Activated CD8-positive, alpha-beta memory T cell treated with anti-CD3 and anti-CD28 coated beads, Interleukin-2, amount 10 ng/mL, durations not matched to agents 7 days and 5 days (primary cell): ENCODE measurements at regions not wholly inside any gene's neighbourhood (a gene's known extent, or its start where the extent isn't known, plus 50 kb on each side); places are given as distances from the start of the nearest gene placed in this dataset.
"Not testable (repeated sequence)": the region's sequence is repeated elsewhere in the genome, so short reads cannot be mapped to it uniquely, and the experiment has no call there.

ENCODE experiments used
- ATAC-seq: fragments of 150-1000 bp; cut with Tn5 transposase; one replicate; pipeline ENCODE4 v1.10.0; 2021; ENCODE audit warnings: moderate library complexity
- CTCF ChIA-PET: fragments of 350-600 bp; sonication (Branson Sonifier 250); formaldehyde crosslinking; loops from one replicate; lab custom pipeline; 2021; ENCODE audit warnings: antibody characterized with exemption; lab: Charles Lee
- DNase-seq: peaks from one replicate; pipeline ENCODE4 v3.0.0-alpha.2; 2020
- H3K27ac Mint-ChIP-seq: one replicate; pipeline ENCODE4 v1.8.0; 2021; ENCODE audit warnings: mild to moderate bottlenecking, mixed read lengths
- H3K27me3 Mint-ChIP-seq: one replicate; pipeline ENCODE4 v1.8.0; 2021; ENCODE audit warnings: mixed read lengths
- H3K36me3 Mint-ChIP-seq: one replicate; pipeline ENCODE4 v1.8.0; 2021; ENCODE audit warnings: mild to moderate bottlenecking, mixed read lengths
- H3K4me1 Mint-ChIP-seq: one replicate; pipeline ENCODE4 v1.8.0; 2021; ENCODE audit warnings: mixed read lengths
- H3K4me3 Mint-ChIP-seq: one replicate; pipeline ENCODE4 v1.8.0; 2021; ENCODE audit warnings: mild to moderate bottlenecking, moderate library complexity, mixed read lengths
- H3K9me3 Mint-ChIP-seq: one replicate; pipeline ENCODE4 v1.8.0; 2022; ENCODE audit warnings: low read depth, mixed read lengths

DNA sequence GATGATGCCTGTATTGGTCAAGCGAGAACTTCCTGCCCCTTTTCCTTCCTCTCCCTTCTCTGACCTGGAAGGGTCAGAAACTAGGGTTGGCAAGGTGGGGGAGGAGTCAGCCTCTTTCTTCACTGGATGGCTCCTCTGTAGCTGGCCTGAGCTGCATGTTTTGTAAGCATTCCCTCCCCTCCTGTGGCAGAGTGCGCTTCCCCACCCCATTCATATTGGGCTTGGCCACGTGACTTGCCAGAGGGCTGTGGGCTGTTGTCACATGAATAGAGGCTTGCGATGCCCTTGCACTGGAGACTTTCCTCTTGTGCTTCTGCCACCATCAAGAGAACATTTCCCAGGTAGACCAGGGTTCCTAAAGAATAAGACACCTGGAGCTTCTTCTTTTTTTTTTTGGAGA is 111.3 kb upstream of the PODXL start:
- CTCF ChIA-PET, result interaction anchor here (0.8 kb wide), 1 partner anchor 22 kb away, joined by 3 read pairs; no protein-coding TSS in a partner anchor
- ATAC-seq, result no peak
- Mint-ChIP-seq H3K4me1 (no peaks in the 10 kb centered on the region), H3K9me3 (no peaks in the 10 kb centered on the region), H3K36me3 (no peaks in the 10 kb centered on the region), H3K27ac (no peak overlapping the region), H3K27me3 (peaks cover 21% of the 10 kb centered on the region), H3K4me3 (no peak overlapping the region)
- no peak for DNase-seq

DNA sequence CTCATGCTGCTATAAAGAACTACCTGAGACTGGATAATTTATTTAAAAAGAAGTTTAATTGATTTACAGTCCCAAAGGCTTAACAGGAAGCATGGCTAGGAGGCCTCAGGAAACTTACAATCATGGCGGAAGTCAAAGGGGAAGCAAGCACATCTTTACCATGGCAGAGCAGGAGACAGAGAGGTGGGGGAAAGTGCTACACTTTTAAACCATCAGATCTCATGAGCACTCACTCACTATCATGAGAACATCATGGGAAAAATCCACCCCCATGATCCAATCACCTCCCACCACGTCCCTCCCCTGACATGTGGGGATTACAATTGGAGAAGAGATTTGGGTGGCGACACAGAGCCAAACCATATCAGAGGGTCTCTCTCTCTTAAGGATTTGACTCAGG is 108.6 kb upstream of the PODXL start:
- Mint-ChIP-seq H3K36me3 (no peaks in the 10 kb centered on the region), H3K9me3 (no peaks in the 10 kb centered on the region), H3K27me3 (peaks cover 4% of the 10 kb centered on the region), H3K4me1 (no peaks in the 10 kb centered on the region), H3K4me3 (no peak overlapping the region), H3K27ac (no peak overlapping the region)
- CTCF ChIA-PET, result interaction anchor here (0.6 to 1.0 kb wide), 2 partner anchors 10 to 118 kb away, joined by 3 to 4 read pairs; no protein-coding TSS in a partner anchor
- ATAC-seq (no peak), DNase-seq (no peak)

DNA sequence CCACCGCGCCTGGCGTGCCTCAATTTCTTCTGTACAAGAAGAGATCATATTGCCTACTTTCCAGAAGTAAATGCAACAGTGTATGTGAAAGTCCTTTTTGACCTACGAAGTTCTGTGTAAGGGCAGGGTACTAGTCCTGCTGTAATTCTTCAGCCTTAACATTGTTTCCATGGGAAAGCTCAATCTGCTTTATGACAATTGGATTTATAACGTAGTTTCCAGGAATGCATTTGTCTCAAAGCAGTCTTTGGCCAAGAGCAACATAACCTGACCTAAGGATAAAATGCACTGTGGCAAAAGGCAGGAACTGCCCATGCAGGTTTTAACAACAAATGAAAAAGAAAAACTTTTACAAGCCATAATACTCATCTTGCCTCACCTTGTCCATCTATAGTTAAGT is 108.1 kb upstream of the PODXL start:
- no peaks in the 10 kb centered on the region for H3K9me3 Mint-ChIP-seq
- CTCF ChIA-PET, result interaction anchor here (0.6 kb wide), 1 partner anchor 169 kb away, joined by 3 read pairs; no protein-coding TSS in a partner anchor
- H3K27ac Mint-ChIP-seq, result no peak overlapping the region
- H3K27me3 Mint-ChIP-seq, result peaks cover 4% of the 10 kb centered on the region
- H3K4me3 Mint-ChIP-seq, result no peak overlapping the region
- ATAC-seq (no peak), DNase-seq (no peak)
- no peaks in the 10 kb centered on the region for H3K4me1 Mint-ChIP-seq
- no peaks in the 10 kb centered on the region for H3K36me3 Mint-ChIP-seq

DNA sequence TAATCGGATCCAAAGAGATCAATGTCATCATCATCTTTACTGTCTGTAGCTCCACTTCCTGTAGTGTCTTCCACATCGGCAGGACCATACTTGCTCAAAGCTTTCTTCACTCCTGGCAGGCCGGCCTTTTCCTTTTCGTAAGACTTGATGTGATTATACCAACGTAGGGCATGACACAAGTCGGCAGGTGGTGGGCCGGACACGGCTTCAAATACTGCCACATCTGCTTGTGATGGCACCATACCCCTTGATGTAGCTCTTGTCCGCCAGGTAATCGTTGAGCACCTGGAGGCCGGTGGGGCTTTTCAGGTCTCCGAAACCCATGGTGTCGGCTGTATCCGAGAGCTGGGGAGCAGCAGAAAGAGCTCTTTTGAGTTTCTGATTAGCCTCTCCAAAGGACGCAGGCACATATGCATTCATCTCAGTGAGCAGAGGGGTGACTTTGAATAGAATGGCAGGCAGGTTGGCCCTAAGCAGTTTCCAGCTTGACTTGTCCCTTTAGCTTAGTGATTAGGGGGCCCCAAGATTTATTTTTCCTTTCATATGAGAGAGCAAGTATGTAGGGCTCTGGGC is 106.0 kb upstream of the PODXL start:
- H3K36me3 Mint-ChIP-seq, ATAC-seq, H3K4me3 Mint-ChIP-seq, H3K27ac Mint-ChIP-seq, H3K9me3 Mint-ChIP-seq, H3K4me1 Mint-ChIP-seq, DNase-seq, H3K27me3 Mint-ChIP-seq: not testable (repeated sequence)
- CTCF ChIA-PET, result interaction anchor here (0.8 kb wide), 1 partner anchor 116 kb away, joined by 3 read pairs; no protein-coding TSS in a partner anchor

DNA sequence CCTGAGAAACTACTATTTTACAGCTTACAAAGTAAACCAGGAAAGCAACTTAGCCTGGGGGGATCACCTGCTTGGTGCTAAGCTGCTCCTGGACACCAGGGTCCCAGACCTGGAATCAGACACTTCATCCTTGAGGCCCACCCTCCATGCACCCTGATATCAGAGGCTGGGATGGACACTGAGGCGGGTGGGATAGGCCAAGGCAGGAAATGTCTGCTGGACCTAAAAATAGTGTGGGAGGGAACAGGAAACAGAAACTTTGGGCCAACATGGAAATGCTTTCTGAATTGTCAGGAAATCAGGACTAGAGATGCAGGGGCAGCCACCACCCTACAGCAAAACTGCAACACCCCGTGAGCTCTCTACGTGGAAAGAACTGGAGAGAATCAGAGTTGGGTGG is 101.5 kb upstream of the PODXL start:
- CTCF ChIA-PET, result interaction anchor here (4.1 kb wide), 1 partner anchor 149 kb away, joined by 39 read pairs; no protein-coding TSS in a partner anchor
- H3K4me3 Mint-ChIP-seq, result no peak overlapping the region
- DNase-seq (no peak), ATAC-seq (no peak)
- H3K9me3 Mint-ChIP-seq, result peaks cover 5% of the 10 kb centered on the region
- H3K4me1 Mint-ChIP-seq, result no peaks in the 10 kb centered on the region
- no peaks in the 10 kb centered on the region for H3K36me3 Mint-ChIP-seq
- H3K27me3 Mint-ChIP-seq, result peaks cover 6% of the 10 kb centered on the region
- no peak overlapping the region for H3K27ac Mint-ChIP-seq

DNA sequence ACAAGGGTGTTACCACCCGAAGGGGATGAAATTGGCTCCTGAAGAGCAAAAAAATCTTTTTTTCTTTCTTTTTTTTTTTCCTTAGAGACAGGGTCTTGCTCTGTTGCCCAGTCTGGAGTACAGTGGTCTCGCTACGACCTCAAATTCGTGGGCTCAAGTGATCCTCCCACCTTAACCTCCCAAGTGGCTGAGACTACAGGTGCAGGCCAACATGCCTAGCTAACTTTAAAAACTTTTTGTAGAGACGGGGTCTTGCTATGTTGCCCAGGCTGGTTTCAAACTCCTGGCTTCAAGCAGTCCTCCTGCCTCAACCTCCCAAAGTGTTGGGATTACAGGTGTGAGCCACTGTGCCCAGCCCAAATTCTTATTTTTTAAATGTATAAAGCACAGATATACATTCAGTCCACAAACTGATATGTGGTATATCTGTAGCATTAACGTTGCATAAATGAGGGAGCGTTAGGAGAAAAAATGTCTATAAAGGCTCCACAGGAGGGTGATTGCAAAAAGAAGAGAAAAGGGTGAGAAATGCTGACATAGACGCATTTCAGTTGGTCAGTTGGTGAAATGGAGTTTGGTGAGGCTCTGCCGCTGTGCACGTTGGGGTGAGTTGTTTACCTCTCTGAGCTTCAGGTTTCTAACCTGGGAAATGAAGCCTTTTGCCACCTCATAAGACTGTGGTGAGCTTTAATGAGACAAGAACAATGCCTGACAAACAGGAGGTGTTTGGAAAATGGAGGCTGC is 100.7 kb upstream of the PODXL start:
- Mint-ChIP-seq H3K27ac (no peak overlapping the region), H3K9me3 (peaks cover 5% of the 10 kb centered on the region), H3K27me3 (peaks cover 6% of the 10 kb centered on the region), H3K36me3 (no peaks in the 10 kb centered on the region), H3K4me1 (no peaks in the 10 kb centered on the region), H3K4me3 (no peak overlapping the region)
- no peak for ATAC-seq
- CTCF ChIA-PET, result interaction anchor here (4.1 kb wide), 1 partner anchor 149 kb away, joined by 39 read pairs; no protein-coding TSS in a partner anchor
- DNase-seq, result no peak

DNA sequence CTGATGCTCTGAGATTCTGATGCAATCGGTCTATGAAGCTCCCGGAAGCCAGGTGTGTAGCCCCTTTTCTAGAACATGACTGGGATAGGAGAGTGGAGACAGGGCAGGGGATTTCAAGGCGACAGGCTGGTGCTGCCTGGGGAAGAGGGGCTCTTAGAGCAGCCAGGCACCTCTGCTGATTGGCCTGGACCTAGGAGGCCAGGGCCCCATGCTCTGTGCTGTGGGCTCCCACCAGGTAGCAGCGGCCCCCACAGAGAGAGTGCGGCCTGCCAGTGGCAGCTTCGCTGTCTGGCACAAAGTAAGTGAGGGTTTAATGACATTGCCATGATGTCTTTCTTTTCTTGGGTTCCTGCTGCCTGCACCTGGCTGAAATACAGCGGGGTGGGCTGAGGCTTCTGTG is 99.4 kb upstream of the PODXL start:
- Mint-ChIP-seq H3K27me3 (peaks cover 6% of the 10 kb centered on the region), H3K4me3 (no peak overlapping the region), H3K36me3 (no peaks in the 10 kb centered on the region), H3K27ac (no peak overlapping the region), H3K9me3 (peaks cover 5% of the 10 kb centered on the region), H3K4me1 (no peaks in the 10 kb centered on the region)
- ATAC-seq (no peak), DNase-seq (no peak)
- CTCF ChIA-PET, result interaction anchor here (0.8 to 4.1 kb wide), 4 partner anchors 36 to 147 kb away, joined by 3 to 39 read pairs (median 11); no protein-coding TSS in a partner anchor

DNA sequence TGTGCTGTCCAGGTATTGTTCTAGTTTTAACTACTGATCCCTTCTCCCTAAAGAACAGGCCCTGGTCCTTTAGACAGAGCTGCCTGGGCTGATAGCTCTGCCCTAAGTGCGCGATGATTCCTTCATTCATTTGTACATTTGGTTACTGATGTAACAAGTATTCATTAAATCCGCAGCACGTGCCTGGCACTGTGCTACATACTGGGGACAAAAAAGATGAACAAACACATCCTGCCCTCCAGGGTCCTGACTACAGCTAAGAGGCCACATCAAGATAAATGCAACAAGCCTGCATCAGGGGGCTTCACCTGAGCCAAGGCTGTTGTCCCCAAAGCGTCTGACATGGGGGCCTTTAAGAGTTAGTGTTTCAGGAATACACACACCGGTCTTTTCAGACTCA is 99.0 kb upstream of the PODXL start:
- H3K36me3 Mint-ChIP-seq, result no peaks in the 10 kb centered on the region
- H3K4me3 Mint-ChIP-seq, result no peak overlapping the region
- no peak overlapping the region for H3K27ac Mint-ChIP-seq
- CTCF ChIA-PET, result interaction anchor here (0.8 to 4.1 kb wide), 11 partner anchors 10 to 758 kb away, joined by 3 to 39 read pairs (median 4); no protein-coding TSS in a partner anchor
- no peaks in the 10 kb centered on the region for H3K4me1 Mint-ChIP-seq
- DNase-seq, result no peak
- H3K27me3 Mint-ChIP-seq, result peaks cover 6% of the 10 kb centered on the region
- peaks cover 5% of the 10 kb centered on the region for H3K9me3 Mint-ChIP-seq
- no peak for ATAC-seq

DNA sequence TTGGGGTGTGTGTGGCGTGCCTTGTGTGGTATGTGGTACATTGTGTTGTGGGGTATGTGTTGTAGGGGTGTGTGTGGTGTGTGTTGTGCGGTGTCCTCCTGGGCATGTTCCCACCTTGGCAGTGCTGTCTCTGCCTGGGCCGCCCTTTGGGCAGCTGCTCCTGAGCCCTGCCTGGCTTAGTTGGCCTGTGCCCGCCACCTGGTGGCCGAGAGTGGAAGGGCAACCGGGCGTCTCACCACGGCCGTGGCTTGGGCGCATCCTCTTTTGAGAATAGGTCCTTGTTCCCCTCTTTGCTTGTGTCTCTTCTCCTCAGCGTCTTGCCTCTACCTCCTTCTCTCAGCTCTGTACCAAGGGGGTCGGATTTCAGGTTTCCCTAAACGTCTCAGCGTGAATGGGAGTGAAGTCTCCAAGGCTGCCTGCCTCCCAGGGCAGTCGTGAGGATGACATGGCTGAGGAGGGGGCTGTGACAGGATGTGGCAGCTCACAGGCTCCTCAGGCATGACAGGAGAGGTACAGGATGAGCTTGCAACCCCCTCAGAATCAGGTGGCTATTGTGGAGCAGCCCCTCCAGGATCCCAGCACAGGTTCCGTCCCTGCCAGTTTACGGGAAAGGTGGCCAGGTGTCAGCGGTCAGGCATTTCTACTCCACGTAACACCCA is 98.4 kb upstream of the PODXL start:
- Mint-ChIP-seq H3K27ac (no peak overlapping the region), H3K27me3 (peaks cover 6% of the 10 kb centered on the region), H3K9me3 (peaks cover 5% of the 10 kb centered on the region), H3K36me3 (no peaks in the 10 kb centered on the region), H3K4me3 (no peak overlapping the region), H3K4me1 (no peaks in the 10 kb centered on the region)
- CTCF ChIA-PET, result interaction anchor here (0.7 to 4.1 kb wide), 19 partner anchors 10 to 757 kb away, joined by 3 to 39 read pairs (median 4); no protein-coding TSS in a partner anchor
- peak; percentile 96 for ATAC-seq
- peak; percentile 89 for DNase-seq

DNA sequence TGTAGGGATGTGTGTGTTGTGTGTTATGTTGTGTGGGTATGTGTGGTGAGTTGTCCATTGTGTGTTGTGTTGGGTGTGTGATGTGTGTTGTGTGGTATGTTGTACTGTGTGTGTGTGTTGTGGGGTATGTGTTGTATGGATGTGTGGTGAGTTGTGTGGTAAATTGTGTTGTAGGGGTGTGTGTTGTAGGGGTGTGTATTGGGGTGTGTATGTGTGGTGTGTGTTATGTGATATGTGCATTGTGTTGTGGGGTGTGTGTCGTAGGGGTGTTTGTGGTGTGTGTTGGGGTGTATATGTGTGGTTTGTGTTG is 97.8 kb upstream of the PODXL start:
- no peaks in the 10 kb centered on the region for H3K36me3 Mint-ChIP-seq
- no peak overlapping the region for H3K27ac Mint-ChIP-seq
- no peaks in the 10 kb centered on the region for H3K4me1 Mint-ChIP-seq
- peaks cover 5% of the 10 kb centered on the region for H3K9me3 Mint-ChIP-seq
- H3K27me3 Mint-ChIP-seq, result peaks cover 6% of the 10 kb centered on the region
- ATAC-seq (no peak), DNase-seq (no peak)
- no peak overlapping the region for H3K4me3 Mint-ChIP-seq
- CTCF ChIA-PET, result interaction anchor here (0.7 to 4.1 kb wide), 16 partner anchors 9 to 150 kb away, joined by 3 to 39 read pairs (median 4); no protein-coding TSS in a partner anchor

DNA sequence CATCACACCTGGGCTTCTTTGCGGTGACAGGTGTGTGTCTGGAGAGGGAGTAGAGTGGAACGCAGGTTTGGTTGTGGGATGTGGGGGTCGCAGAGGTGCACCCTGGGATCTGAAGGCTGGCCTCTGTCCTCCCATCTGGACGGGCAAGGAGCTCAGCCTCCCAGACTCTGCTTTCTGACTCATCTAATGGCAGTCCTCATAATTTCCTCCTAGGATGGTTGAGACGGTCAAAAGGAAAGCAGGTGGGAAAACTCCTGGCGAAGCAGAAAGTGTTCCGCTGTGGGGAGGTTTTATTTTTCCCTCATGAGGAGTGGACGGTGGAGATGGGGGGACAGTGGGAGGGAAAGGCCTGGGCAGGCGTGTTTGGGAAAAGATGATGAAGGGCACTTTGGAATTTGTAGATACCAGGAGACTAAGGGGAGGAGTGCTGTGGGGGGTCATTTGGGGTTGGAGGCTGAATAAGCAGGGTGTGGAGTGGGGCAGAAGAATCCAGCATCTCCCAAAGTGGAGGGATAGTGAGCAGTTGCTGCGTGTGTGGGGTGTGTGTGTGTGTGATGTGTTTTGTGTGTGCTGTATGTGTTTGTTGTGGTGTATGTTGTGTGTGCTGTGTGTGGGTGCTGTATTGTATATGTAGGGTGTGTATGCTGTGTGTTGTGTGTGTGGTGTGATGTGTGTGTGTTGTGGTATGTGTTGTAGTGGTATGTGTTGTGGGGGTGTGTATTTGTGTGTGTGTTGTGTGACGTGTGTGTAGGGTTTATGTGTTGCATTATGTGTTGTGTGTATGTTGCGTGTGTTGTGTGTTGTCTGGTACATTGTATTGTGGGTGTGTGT is 97.2 kb upstream of the PODXL start:
- H3K4me3 Mint-ChIP-seq, result no peak overlapping the region
- CTCF ChIA-PET, result interaction anchor here (1.0 to 4.1 kb wide), 5 partner anchors 103 to 145 kb away, joined by 4 to 39 read pairs (median 5); no protein-coding TSS in a partner anchor
- DNase-seq, result no peak
- ATAC-seq, result no peak
- peaks cover 5% of the 10 kb centered on the region for H3K9me3 Mint-ChIP-seq
- H3K36me3 Mint-ChIP-seq, result no peaks in the 10 kb centered on the region
- H3K27me3 Mint-ChIP-seq, result peaks cover 8% of the 10 kb centered on the region
- no peak overlapping the region for H3K27ac Mint-ChIP-seq
- H3K4me1 Mint-ChIP-seq, result no peaks in the 10 kb centered on the region

DNA sequence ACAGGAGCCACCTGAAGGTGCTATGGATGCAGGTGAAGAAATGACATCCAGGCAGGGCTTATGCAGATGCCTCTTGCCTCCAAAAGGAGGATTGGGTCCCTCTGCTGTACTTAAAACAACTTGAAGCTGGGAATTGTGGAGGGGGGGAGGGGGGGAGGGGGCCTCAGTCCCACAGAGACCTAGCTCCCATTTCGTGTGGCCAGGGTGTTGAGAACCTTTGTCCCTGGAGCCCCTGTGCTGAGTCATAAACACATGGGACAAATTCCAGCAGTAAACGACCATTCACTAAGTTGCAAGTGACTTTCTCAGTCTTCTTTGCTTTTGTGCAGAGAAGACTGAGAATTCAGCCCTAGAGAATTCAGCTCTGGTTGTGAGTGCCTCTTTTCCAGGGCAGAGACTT is 96.5 kb upstream of the PODXL start:
- H3K4me3 Mint-ChIP-seq, result no peak overlapping the region
- no peaks in the 10 kb centered on the region for H3K4me1 Mint-ChIP-seq
- H3K27me3 Mint-ChIP-seq, result peaks cover 8% of the 10 kb centered on the region
- peaks cover 5% of the 10 kb centered on the region for H3K9me3 Mint-ChIP-seq
- no peak overlapping the region for H3K27ac Mint-ChIP-seq
- CTCF ChIA-PET, result interaction anchor here (1.5 kb wide), 1 partner anchor 144 kb away, joined by 4 read pairs; no protein-coding TSS in a partner anchor
- no peaks in the 10 kb centered on the region for H3K36me3 Mint-ChIP-seq
- no peak for ATAC-seq
- DNase-seq, result no peak
